Breast epithelium (tissue), 4 donors: ENCODE measurements at regions not wholly inside any gene's neighbourhood (a gene's known extent, or its start where the extent isn't known, plus 50 kb on each side); places are given as distances from the start of the nearest gene placed in this dataset.
"Not testable (repeated sequence)": the region's sequence is repeated elsewhere in the genome, so short reads cannot be mapped to it uniquely, and the experiment has no call there.

Experiments used
- DNase-seq, 2 donors: peaks; one replicate each; pipeline ENCODE4 v3.0.0-alpha.2; 2019; ENCODE audit warnings: low spot score in 2 of 2
- H3K27ac ChIP-seq, 2 donors: fragments of 200-600 bp; sonication (generic) in 1 of 2; one replicate each; pipeline ENCODE4 v1.5.1; 2016 to 2019; ENCODE audit warnings: mild to moderate bottlenecking in 1 of 2
- H3K27me3 ChIP-seq, 2 donors: fragments of 200-600 bp; sonication (generic) in 1 of 2; one replicate each; pipeline versions ENCODE4 v1.5.1 to v1.6.0; 2017 to 2019; ENCODE audit warnings: control low read depth in 1 of 2, mild to moderate bottlenecking in 1 of 2
- H3K36me3 ChIP-seq: fragments of 200-600 bp; one replicate; pipeline ENCODE4 v1.5.1; 2019
- H3K4me1 ChIP-seq, 2 donors: fragments of 200-600 bp; sonication (generic); one replicate each; pipeline ENCODE4 v1.5.1; 2016 to 2019; ENCODE audit warnings: control low read depth in 1 of 2
- H3K4me3 ChIP-seq, 3 donors: fragments of 200-600 bp; sonication (generic); 1 replicate in 2 of 3; 2 replicates in 1 of 3; pipeline ENCODE4 v1.5.1; 2016 to 2019; ENCODE audit warnings: mild to moderate bottlenecking in 3 of 3, moderate library complexity in 2 of 3
- H3K9me3 ChIP-seq, 2 donors: fragments of 200-600 bp; sonication (generic) in 1 of 2; one replicate each; pipeline ENCODE4 v1.5.1; 2016 to 2019; ENCODE audit warnings: control low read depth in 1 of 2
- POLR2A ChIP-seq: fragments of 450-650 bp; IDR thresholded peaks from one replicate; pipeline ENCODE4 v1.6.1; 2016; ENCODE audit warnings: antibody characterized with exemption, mild to moderate bottlenecking, moderate library complexity
- POLR2AphosphoS5 ChIP-seq, 3 donors: sonication (generic); formaldehyde crosslinking; IDR thresholded peaks; one replicate each; pipeline ENCODE4 v1.6.1; 2017; ENCODE audit warnings: antibody characterized with exemption in 3 of 3
- intact Hi-C: fragments of 100-400 bp; cut with DNase I; formaldehyde crosslinking; loops from one replicate; pipeline ENCODE4 v1.15.1; 2023; ENCODE audit warnings: low total_unique reads
- TF ChIP-seq, protein P1 (sequence below), 3 donors: fragments of 450-650 bp; IDR thresholded peaks; one replicate each; pipeline ENCODE4 v1.5.1; 2016 to 2017; ENCODE audit warnings: antibody characterized with exemption in 3 of 3, mild to moderate bottlenecking in 3 of 3, moderate library complexity in 3 of 3

DNA sequence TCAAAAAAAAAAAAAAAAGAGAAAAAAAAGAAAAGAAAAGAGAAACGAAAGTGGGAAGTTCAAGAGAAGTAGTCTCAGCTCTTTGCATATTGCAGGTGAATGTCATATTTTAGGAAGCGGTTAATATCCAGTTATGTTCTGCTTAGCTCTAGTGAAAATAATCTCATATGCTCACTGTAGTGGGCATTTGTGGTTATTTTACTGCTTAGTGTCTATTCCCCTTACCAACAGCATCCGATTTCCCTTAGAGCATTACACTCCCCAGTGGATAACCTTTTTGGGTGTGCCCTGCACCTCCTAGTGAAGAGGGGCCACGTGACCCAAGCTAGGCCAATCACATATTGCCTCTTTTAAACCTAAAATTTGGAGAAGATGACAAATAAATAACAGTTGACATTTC lies 111.2 kb upstream of the ZNF827 start:
- H3K27me3 ChIP-seq, result no peaks in the 10 kb centered on the region
- H3K27ac ChIP-seq, result no peak overlapping the region
- no peaks in the 10 kb centered on the region for H3K4me1 ChIP-seq
- TF ChIP-seq, protein P1, sequence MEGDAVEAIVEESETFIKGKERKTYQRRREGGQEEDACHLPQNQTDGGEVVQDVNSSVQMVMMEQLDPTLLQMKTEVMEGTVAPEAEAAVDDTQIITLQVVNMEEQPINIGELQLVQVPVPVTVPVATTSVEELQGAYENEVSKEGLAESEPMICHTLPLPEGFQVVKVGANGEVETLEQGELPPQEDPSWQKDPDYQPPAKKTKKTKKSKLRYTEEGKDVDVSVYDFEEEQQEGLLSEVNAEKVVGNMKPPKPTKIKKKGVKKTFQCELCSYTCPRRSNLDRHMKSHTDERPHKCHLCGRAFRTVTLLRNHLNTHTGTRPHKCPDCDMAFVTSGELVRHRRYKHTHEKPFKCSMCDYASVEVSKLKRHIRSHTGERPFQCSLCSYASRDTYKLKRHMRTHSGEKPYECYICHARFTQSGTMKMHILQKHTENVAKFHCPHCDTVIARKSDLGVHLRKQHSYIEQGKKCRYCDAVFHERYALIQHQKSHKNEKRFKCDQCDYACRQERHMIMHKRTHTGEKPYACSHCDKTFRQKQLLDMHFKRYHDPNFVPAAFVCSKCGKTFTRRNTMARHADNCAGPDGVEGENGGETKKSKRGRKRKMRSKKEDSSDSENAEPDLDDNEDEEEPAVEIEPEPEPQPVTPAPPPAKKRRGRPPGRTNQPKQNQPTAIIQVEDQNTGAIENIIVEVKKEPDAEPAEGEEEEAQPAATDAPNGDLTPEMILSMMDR (IDR thresholded peaks at IDR 0.05), result no peak
- H3K36me3 ChIP-seq, result no peaks in the 10 kb centered on the region
- no peak overlapping the region for H3K4me3 ChIP-seq
- no peak for DNase-seq
- peaks cover 3 to 10% of the 10 kb centered on the region in 2 donors for H3K9me3 ChIP-seq
- intact Hi-C loops, result no loop called here

DNA sequence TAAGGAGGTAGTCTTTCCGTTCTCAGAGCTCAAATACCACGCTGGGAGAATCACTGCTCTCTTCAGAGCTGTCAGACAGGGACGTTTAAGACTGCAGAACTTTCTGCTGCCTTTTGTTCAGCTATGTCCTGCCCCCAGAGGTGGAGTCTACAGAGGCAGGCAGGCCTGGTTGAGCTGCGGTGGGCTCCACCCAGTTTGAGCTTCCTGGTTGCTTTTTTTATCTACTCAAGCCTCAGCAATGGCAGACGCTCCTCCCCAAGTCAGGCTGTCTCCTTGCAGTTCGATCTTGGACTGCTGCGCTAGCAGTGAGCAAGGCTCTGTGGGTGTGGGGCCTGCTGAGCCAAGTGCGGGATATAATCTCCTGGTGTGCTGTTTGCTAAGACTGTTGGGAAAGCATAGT lies 109.1 kb upstream of the ZNF827 start:
- H3K36me3 ChIP-seq, H3K27me3 ChIP-seq, H3K27ac ChIP-seq, H3K4me3 ChIP-seq, H3K4me1 ChIP-seq, intact Hi-C loops, DNase-seq: not testable (repeated sequence)
- peaks cover 3 to 14% of the 10 kb centered on the region in 2 donors for H3K9me3 ChIP-seq

GRCh38 chr4:146041139-146042004 lies 102.7 kb upstream of the ZNF827 start:
- no peaks in the 10 kb centered on the region for H3K4me1 ChIP-seq
- H3K36me3 ChIP-seq, result no peaks in the 10 kb centered on the region
- DNase-seq, result no peak
- TF ChIP-seq POLR2A (no peak), POLR2AphosphoS5 (IDR thresholded peaks at IDR 0.05) (no peak)
- TF ChIP-seq, protein P1 (IDR thresholded peaks at IDR 0.05), result no peak
- no peaks in the 10 kb centered on the region for H3K27me3 ChIP-seq
- no peak overlapping the region for H3K4me3 ChIP-seq
- no peak overlapping the region for H3K27ac ChIP-seq
- H3K9me3 ChIP-seq, result peaks cover 0 to 4% of the 10 kb centered on the region in 2 donors
- intact Hi-C loops, result no loop called here

- Histone ChIP-seq H3K4me3 (no peak overlapping the region), H3K9me3 (peaks cover 0 to 4% of the 10 kb centered on the region in 2 donors), H3K4me1 (no peaks in the 10 kb centered on the region), H3K27me3 (no peaks in the 10 kb centered on the region), H3K36me3 (no peaks in the 10 kb centered on the region), H3K27ac (no peak overlapping the region)
- DNase-seq, result no peak
- TF ChIP-seq, protein P1 (IDR thresholded peaks at IDR 0.05), result no peak
- TF ChIP-seq POLR2A, result no peak
- intact Hi-C loops, result no loop called here
Observed at GRCh38 chr4:146040623-146041022, 102.0 kb upstream of the ZNF827 start.

- Histone ChIP-seq H3K27me3 (no peaks in the 10 kb centered on the region), H3K4me1 (no peaks in the 10 kb centered on the region), H3K4me3 (no peak overlapping the region), H3K27ac (no peak overlapping the region), H3K36me3 (no peaks in the 10 kb centered on the region), H3K9me3 (no peaks in the 10 kb centered on the region)
- intact Hi-C loops, result no loop called here
- DNase-seq, result no peak
- TF ChIP-seq POLR2A (no peak), POLR2AphosphoS5 (IDR thresholded peaks at IDR 0.05) (no peak)
- TF ChIP-seq, protein P1 (IDR thresholded peaks at IDR 0.05), result no peak
Observed at GRCh38 chr4:146033149-146033548, 94.5 kb upstream of the ZNF827 start.
